Stimulated activated CD8-positive, alpha-beta memory T cell treated with anti-CD3 and anti-CD28 coated beads, Interleukin-7, amount 100 ng/mL, for 48 hours (primary cell): ENCODE measurements at regions not wholly inside any gene's neighbourhood (a gene's known extent, or its start where the extent isn't known, plus 50 kb on each side); places are given as distances from the start of the nearest gene placed in this dataset.

Experiments
- DNase-seq, 2 donors: peaks; one replicate each; pipeline ENCODE4 v3.0.0-alpha.2; 2020; ENCODE audit warnings: low read depth in 1 of 2; ENCODE audit errors: extremely low read depth in 1 of 2

- no peak for DNase-seq
These were observed 144.6 kb upstream of the MGAT5 start for GRCh38 chr2:134109246-134109645.

GRCh38 chr2:134109725-134110124 lies 144.1 kb upstream of the MGAT5 start:
- DNase-seq = no peak

GRCh38 chr2:134110532-134110931 lies 143.3 kb upstream of the MGAT5 start:
- no peak for DNase-seq

- DNase-seq = no peak
These were observed 136.2 kb upstream of the MGAT5 start for GRCh38 chr2:134117676-134118075.

- DNase-seq = peak; percentile 45 to 81
These were observed 135.4 kb upstream of the MGAT5 start for GRCh38 chr2:134118279-134119116.

- DNase-seq = no peak
These were observed 134.7 kb upstream of the MGAT5 start for GRCh38 chr2:134119117-134119712.

- DNase-seq = peak; percentile 65 to 70
These were observed 134.0 kb upstream of the MGAT5 start for GRCh38 chr2:134119713-134120405.

- DNase-seq = no peak
These were observed 133.5 kb upstream of the MGAT5 start for GRCh38 chr2:134120406-134120732.

- DNase-seq = peak; percentile 34 to 45
These were observed 132.9 kb upstream of the MGAT5 start for GRCh38 chr2:134120733-134121630.

GRCh38 chr2:134122610-134123009 lies 131.3 kb upstream of the MGAT5 start:
- DNase-seq = no peak

- DNase-seq = no peak
These were observed 130.5 kb upstream of the MGAT5 start for GRCh38 chr2:134123332-134123731.

GRCh38 chr2:134124047-134124753 lies 129.7 kb upstream of the MGAT5 start:
- DNase-seq = no peak

- peak; percentile 35 to 80 for DNase-seq
These were observed 126.4 kb upstream of the MGAT5 start for GRCh38 chr2:134127496-134127895.

GRCh38 chr2:134128746-134129145 lies 125.1 kb upstream of the MGAT5 start:
- no peak for DNase-seq

GRCh38 chr2:134129900-134130537 lies 123.9 kb upstream of the MGAT5 start:
- DNase-seq = no peak

- no peak for DNase-seq
These were observed 122.0 kb upstream of the MGAT5 start for GRCh38 chr2:134131681-134132489.

GRCh38 chr2:134132490-134132857 lies 121.4 kb upstream of the MGAT5 start:
- DNase-seq = no peak

- no peak for DNase-seq
These were observed 120.1 kb upstream of the MGAT5 start for GRCh38 chr2:134133622-134134312.

GRCh38 chr2:134134313-134134706 lies 119.6 kb upstream of the MGAT5 start:
- DNase-seq = no peak
